Loucy (cell line): ENCODE measurements at regions not wholly inside any gene's neighbourhood (a gene's known extent, or its start where the extent isn't known, plus 50 kb on each side); places are given as distances from the start of the nearest gene placed in this dataset.

Experiments
- H2AFZ ChIP-seq: fragments of 200-600 bp; sonication (generic); 2 replicates; pipeline ENCODE4 v1.6.0; 2016; ENCODE audit warnings: antibody characterized with exemption, mild to moderate bottlenecking, low read length, moderate library complexity
- H3F3A ChIP-seq: fragments of 200-600 bp; 2 replicates; pipeline ENCODE4 v1.6.0; 2016; ENCODE audit warnings: antibody characterized with exemption, low read depth, mild to moderate bottlenecking
- H3K27me3 ChIP-seq: fragments of 200-600 bp; sonication (generic); 2 replicates; pipeline ENCODE4 v1.6.1; 2014; ENCODE audit warnings: low read length, mild to moderate bottlenecking; ENCODE audit not compliant: insufficient read depth, poor library complexity, severe bottlenecking
- H3K36me3 ChIP-seq: fragments of 200-600 bp; sonication (generic); 2 replicates; pipeline ENCODE4 v1.6.1; 2016; ENCODE audit warnings: low read length; ENCODE audit not compliant: insufficient read depth
- H3K4me1 ChIP-seq: fragments of 200-600 bp; sonication (generic); 2 replicates; pipeline ENCODE4 v1.5.1; 2014; ENCODE audit warnings: low read length, mild to moderate bottlenecking; ENCODE audit not compliant: insufficient read depth, poor library complexity, severe bottlenecking
- H3K4me2 ChIP-seq: fragments of 200-600 bp; sonication (generic); 2 replicates; pipeline ENCODE4 v1.6.0; 2014; ENCODE audit warnings: antibody characterized with exemption, low read length, low read depth, mild to moderate bottlenecking; ENCODE audit not compliant: poor library complexity, severe bottlenecking
- H3K4me3 ChIP-seq: fragments of 200-600 bp; sonication (generic); 2 replicates; pipeline ENCODE4 v1.5.1; 2014; ENCODE audit warnings: low read length, mild to moderate bottlenecking, mixed read lengths; ENCODE audit not compliant: poor library complexity, severe bottlenecking
- H3K79me2 ChIP-seq: fragments of 200-600 bp; sonication (generic); 2 replicates; pipeline ENCODE4 v1.6.1; 2014; ENCODE audit warnings: low read length; ENCODE audit not compliant: insufficient read depth
- H3K9ac ChIP-seq: fragments of 200-600 bp; sonication (generic); 2 replicates; pipeline ENCODE4 v1.6.0; 2014; ENCODE audit warnings: mild to moderate bottlenecking, low read depth, low read length, moderate library complexity; ENCODE audit not compliant: poor library complexity, severe bottlenecking
- H3K9me2 ChIP-seq: fragments of 200-600 bp; sonication (generic); replicated peaks from 2 replicates; pipeline ENCODE4 v1.6.1; 2016; ENCODE audit warnings: low read depth, low read length, mixed read lengths
- H3K9me3 ChIP-seq: fragments of 200-600 bp; sonication (generic); 2 replicates; pipeline ENCODE4 v1.6.1; 2014; ENCODE audit warnings: mild to moderate bottlenecking, antibody characterized with exemption, low read length, low read depth; ENCODE audit not compliant: insufficient read depth
- H4K20me1 ChIP-seq: fragments of 200-600 bp; sonication (generic); 2 replicates; pipeline ENCODE4 v1.6.0; 2014; ENCODE audit warnings: antibody characterized with exemption, low read length, mild to moderate bottlenecking; ENCODE audit not compliant: insufficient read depth, poor library complexity, severe bottlenecking
- CTCF ChIP-seq: fragments of 200-600 bp; sonication (generic); conservative IDR thresholded peaks from 2 replicates; pipeline ENCODE4 v1.5.1; 2014; ENCODE audit warnings: mild to moderate bottlenecking, antibody characterized with exemption, low read length
- EZH2phosphoT487 ChIP-seq: fragments of 200-600 bp; IDR thresholded peaks from 2 replicates; pipeline ENCODE4 v1.6.1; 2018; ENCODE audit warnings: antibody characterized with exemption, mild to moderate bottlenecking, moderate library complexity, borderline replicate concordance

GRCh38 chr14:82626156-82627066 lies 1092.8 kb upstream of the SEL1L start:
- Histone ChIP-seq H3K79me2 (no peaks in the 10 kb centered on the region), H3K4me3 (no peak overlapping the region), H3K36me3 (no peaks in the 10 kb centered on the region), H3F3A (no peaks in the 10 kb centered on the region), H2AFZ (no peak overlapping the region), H3K9ac (no peak overlapping the region), H3K4me2 (no peak overlapping the region), H3K4me1 (no peaks in the 10 kb centered on the region), H3K27me3 (no peaks in the 10 kb centered on the region), H3K9me3 (no peaks in the 10 kb centered on the region), H4K20me1 (no peaks in the 10 kb centered on the region), H3K9me2 (no peaks in the 10 kb centered on the region)
- no peak for TF ChIP-seq CTCF
- no peak for TF ChIP-seq EZH2phosphoT487

- Histone ChIP-seq H3K4me3 (no peak overlapping the region), H4K20me1 (no peaks in the 10 kb centered on the region), H2AFZ (no peak overlapping the region), H3F3A (no peaks in the 10 kb centered on the region), H3K79me2 (no peaks in the 10 kb centered on the region), H3K4me2 (no peak overlapping the region), H3K4me1 (no peaks in the 10 kb centered on the region), H3K27me3 (no peaks in the 10 kb centered on the region), H3K9me2 (no peaks in the 10 kb centered on the region), H3K9me3 (no peaks in the 10 kb centered on the region), H3K9ac (no peak overlapping the region), H3K36me3 (no peaks in the 10 kb centered on the region)
- TF ChIP-seq CTCF (no peak), EZH2phosphoT487 (no peak)
Measured at GRCh38 chr14:82635915-82636314, 1102.3 kb upstream of the SEL1L start.

- Histone ChIP-seq H3K4me3 (no peak overlapping the region), H3K9ac (no peak overlapping the region), H3K27me3 (no peaks in the 10 kb centered on the region), H3K4me2 (no peak overlapping the region), H3K4me1 (no peaks in the 10 kb centered on the region), H3K79me2 (no peaks in the 10 kb centered on the region), H4K20me1 (no peaks in the 10 kb centered on the region), H3F3A (no peaks in the 10 kb centered on the region), H3K9me2 (no peaks in the 10 kb centered on the region), H3K9me3 (no peaks in the 10 kb centered on the region), H3K36me3 (no peaks in the 10 kb centered on the region), H2AFZ (no peak overlapping the region)
- TF ChIP-seq CTCF (no peak), EZH2phosphoT487 (no peak)
Measured at GRCh38 chr14:82636426-82636825, 1102.8 kb upstream of the SEL1L start.
